Activated CD8-positive, alpha-beta memory T cell treated with anti-CD3 and anti-CD28 coated beads, Interleukin-2, amount 50 U/mL, for 4 hours (primary cell): ENCODE measurements at regions not wholly inside any gene's neighbourhood (a gene's known extent, or its start where the extent isn't known, plus 50 kb on each side); places are given as distances from the start of the nearest gene placed in this dataset.

Experiments used
- DNase-seq: peaks from one replicate; pipeline ENCODE4 v3.0.0-alpha.2; 2020

DNA sequence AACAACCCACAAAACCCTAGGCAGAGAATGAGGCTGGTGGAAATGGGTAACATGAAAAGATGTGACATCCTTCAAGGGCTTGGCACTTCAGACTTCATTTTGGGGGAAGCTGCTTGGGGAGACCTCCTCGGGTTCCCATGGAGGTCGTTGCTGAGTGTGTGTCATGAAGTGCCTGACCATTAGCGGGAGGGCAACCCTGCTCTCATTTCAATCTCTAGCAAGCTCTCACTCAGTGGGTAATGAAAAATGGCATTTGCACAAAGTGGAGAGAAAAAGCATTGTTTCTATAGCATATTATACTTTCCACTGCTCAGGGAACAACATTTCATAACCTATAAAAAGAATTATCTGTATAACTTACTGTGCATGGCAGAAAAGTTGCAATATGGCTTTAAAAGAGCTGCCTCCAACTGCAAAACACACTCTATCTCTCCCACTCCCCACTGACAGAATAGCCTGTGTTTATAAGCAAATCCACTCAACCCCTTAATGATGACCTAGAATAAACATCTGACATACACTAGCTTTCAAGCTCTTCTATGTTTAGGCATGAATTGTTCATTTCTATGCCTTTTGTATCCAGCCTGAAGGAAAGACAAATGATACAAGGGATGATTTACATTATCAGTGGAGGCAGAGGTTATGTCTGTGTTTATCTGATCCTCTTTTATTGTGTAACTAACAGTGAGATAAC lies 357.2 kb downstream of the ZSWIM6 start:
- no peak for DNase-seq

DNA sequence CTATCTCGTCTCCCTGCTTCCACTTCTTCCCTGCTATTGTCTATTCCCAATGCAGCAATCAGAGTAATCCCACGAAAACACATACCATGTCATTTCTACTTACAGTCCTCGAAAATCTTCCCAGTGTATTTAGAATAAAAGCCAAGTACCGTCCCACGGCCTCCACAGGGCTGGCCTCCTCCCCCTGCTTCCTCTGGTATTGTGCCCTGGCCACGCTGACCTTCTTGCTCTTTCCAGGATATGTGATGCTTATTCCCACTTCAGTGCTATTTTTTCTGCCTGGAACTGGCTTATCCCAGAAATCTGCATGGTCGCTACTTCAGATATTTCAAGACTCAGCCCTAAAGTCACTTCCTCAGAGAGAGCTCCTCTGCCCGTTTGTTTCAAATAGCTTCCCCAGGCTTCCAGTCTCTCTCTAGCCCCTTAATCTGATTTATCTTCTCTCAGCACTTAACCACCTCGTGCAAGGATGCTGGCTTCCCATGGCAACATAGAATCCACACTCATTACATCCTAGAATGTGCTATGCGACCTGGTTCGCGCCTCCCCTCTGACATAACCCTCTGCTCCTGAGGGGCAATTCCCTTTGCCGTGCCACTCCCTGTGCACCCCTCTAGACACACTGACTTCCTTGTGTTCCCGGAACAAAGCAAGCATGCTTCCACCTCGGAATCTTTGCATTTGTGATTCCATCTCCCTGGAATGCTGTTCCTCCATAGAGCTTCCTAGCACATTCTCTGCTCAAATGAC lies 365.9 kb downstream of the ZSWIM6 start:
- no peak for DNase-seq

DNA sequence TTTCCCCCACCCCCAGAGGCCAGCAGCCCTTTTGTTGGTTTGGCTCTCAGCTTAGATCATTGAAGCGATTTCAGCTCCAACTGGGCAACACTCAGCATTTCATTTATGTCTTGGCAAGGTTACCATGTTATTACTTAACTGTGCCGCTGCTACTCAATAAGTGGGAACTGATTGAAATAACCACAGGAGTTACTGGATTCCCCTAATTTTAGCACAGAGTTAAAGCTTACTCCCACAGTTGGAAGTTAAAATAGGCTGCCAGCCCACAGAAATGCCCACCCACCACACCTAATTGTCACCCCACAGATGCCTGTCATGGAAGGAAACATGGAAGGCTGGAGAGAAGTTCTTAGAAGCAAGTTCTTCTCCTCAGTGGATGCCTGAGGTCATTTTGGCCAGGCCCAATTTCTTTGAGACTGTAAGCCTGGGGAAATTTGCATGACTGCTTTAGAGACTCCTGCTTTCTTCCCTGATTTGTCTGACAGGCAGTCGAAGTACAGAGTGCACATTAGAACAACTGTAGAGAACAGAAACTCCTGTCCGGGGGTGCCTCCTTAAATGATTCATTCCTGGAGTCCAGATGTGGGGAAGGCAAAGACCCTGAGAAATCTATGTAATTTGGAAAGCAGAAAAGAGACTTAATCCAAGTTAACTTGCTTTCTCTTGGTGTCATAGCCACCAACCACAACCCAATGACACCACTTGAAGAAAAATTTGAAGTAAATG lies 370.0 kb downstream of the ZSWIM6 start:
- no peak for DNase-seq

DNA sequence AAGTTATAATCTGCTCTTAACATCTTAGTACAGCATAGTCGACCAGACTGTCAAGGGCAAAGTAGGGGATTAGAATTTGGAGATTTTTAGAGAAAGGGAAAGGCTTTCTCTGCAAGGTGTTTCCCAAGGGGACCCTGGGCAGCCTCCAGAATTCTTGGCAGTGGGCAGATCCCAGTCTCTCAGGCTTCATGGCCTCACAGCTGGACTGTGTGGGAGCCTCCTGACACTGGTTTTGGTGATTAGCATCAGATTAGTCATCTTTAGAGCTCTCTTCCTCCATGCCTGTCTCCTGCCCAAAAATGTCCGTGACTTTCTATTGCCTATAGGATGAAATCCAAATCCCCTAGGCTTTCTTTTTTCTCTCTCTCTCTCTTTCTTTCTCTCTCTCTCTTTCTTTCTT lies 370.7 kb downstream of the ZSWIM6 start:
- no peak for DNase-seq

DNA sequence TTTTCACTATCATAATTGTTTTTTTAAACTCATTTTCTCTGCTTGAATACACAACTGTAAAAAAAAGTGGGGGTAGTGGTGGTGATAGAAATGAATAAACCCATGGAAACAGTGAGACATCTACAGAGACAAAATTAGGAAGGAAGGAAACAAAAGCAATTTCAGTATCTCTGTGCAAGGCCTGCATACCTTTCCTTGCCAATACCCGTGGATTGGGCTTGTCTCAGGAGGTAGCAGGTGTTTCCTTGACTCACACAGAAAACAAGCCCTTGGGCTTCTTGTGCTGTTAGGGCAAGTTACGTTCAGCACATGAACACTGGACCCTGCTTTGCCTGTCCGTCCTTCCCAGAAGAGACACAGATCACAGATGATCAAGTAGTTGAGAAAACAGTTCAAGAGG lies 372.2 kb downstream of the ZSWIM6 start:
- DNase-seq = no peak

DNA sequence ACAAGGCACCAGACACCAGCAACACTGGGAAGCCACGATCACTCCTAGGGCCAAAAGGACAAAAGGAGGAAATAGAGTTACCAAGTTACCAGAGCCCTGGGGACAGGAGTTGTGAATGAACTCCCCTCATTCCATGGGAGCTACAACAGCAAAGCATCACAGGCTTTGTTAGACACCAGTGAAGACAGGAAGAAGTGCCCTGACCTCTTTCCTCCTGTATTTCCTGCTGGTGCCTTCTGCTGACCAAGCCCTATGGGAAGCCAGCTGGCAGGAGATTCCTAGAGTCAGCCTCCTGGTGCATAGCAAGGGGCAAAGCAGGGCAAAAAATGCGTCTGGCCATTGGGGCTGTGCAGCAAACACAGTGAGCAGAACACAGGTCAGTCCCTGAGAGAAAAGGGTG lies 374.7 kb downstream of the ZSWIM6 start:
- DNase-seq = no peak

DNA sequence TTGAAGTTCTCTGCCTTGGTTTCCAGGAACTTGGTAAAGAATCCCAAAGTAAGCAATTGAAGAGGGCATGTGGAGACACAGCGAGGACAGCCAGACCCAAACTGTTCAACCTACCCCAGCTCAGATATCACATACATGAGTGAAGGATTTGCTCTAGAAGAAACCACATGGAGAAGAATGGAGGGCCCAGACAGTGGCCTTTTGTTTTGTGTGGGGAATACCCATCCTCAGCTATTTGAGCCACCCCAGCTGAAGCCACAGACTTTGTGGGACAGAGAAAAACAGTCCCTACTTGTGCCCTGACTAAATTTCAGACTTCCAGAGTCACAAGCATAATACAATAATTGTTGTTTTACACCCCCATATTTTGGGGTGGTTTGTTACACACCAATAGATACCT lies 387.1 kb downstream of the ZSWIM6 start:
- no peak for DNase-seq

DNA sequence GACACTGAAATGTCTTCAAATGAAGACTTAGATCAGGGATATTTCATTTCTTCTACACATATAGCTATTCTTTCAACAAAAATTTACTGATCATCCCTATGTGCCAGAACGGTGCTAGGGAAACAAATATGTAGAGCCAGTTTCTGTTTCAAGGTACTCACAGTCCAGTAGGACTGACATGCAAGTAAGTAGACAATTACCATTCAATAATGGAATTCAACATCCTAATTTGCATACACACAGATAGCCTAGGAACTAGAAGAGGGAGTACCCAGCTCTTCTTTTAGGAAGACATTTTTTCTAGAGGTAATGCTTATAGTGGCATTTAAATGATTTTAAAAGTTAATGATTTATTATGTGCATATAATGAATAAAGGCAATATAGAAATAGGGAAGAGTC lies 388.8 kb downstream of the ZSWIM6 start:
- no peak for DNase-seq

DNA sequence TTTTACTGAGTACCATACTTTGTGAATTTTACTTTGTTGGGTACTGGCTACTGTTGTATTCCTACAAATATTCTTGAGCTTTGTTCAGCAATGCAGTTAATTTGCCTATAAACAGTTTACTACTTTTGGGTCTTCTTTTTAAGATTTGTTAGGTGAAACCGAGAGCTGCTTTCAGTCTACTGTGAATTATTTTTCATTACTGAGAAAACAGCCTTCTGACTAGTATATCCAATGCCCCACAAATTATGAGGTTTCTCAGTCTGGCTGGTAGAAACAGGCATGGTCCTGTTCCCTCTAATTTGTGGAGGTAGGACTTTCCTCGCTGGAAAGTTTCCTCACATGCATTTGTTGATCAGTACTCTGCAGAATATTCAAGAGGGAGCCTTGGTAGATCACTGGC lies 392.0 kb downstream of the ZSWIM6 start:
- DNase-seq = no peak

DNA sequence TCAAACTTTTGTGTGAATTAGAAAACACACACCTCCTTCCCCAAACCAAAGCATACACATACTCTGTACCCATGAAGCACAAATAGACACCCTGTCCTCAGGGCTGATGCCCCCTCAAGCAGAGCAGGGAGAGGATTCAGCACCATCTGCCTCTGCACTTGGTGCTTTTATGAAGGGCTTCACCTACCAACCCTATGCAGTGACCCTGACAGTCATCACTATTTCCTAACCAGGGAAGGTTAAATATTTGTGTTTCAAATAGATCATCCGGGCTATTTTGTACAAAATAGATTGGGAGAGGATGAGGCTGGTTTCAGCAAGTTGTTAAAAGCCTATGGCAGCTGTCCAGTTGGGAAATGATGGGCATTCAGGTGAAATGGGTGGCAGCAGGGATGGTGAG lies 396.2 kb downstream of the ZSWIM6 start:
- no peak for DNase-seq

DNA sequence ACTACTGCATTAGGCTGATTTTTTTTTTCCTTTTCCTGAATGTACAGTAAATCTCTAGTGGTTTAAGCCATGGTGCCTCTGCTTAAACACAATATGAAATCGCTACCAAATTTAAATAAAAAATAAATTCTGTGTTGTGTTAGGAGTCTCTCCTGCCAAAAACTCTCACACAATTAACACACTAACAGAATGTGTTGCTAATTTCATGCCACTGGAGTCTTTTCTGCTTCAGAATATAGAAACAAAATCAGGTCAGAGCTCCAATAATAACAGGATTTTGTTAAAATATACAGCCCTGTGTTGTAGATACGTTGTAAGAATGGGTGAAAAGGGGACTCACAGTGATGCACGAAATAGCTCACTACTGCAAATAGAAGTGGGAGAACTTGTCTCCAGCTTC lies 398.8 kb downstream of the ZSWIM6 start:
- DNase-seq = no peak

DNA sequence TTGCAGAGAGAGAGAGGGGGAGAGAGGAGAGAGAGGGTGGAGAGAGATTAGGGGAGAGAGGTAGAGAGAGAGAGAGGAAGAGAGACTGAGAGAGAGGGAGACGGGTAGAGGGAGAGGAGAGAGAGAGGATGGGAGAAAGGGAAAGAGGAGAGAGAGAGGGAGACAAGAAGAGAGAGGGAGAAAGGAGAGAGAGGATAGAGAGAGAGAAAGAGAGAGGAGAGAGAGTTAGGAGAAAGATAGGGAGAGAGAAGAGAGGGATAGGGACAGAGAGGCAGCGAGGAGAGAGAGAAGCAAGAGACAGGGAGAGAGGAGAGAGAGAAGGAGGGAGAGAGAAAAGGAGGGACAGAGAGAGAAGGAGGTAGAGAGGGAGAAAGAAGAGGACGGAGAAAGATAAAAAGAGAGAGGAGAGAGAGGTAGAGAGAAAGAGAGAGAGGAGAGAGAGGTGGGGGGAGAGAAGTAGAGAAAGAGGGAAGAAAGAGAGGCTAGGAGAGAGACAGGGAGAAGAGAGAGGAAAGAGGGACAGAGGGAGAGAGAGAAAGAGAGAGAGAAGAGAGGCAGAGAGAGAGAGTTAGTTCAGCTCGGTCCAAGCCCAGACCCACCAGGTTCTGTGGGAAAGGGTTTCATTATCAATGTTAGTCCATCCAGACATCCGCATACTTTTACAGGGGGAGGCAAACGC lies 399.3 kb downstream of the ZSWIM6 start:
- DNase-seq = no peak

DNA sequence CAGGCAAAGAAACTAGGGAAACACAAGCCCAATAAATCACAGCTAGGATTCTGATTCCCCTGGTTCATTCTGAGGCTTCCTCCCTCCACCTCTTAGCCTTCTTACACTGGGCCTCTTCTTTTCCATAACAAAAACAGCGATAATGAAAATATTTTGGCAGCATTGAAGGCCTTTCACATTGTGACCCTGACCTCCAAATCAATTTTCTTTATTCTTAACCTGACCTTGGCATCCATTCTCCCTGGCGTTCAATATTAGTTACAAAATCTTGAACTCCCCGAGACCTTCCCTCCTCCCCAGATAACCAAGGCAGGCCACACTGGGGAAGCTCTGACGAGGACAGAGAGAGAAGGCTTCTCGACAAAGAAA lies 399.9 kb downstream of the ZSWIM6 start:
- DNase-seq = no peak

DNA sequence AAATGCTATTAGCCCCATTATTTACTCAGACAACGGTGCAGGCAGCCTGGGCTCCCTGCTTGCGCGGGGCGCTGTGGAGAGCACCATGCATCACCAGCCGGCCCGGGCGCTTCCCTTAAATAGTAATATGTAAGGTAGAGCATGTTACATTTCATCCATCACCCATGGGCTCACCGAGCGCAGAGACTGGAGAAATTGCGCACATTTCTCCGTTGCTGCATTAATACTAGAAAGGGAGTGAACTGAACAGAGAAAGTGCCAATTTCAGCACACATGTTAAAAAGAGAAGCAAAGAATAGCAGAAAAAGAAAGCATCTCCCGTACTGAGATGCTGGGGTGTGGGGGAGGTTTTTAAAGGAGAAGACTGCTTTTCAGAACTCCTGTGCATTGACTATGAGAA lies 400.3 kb downstream of the ZSWIM6 start:
- no peak for DNase-seq

DNA sequence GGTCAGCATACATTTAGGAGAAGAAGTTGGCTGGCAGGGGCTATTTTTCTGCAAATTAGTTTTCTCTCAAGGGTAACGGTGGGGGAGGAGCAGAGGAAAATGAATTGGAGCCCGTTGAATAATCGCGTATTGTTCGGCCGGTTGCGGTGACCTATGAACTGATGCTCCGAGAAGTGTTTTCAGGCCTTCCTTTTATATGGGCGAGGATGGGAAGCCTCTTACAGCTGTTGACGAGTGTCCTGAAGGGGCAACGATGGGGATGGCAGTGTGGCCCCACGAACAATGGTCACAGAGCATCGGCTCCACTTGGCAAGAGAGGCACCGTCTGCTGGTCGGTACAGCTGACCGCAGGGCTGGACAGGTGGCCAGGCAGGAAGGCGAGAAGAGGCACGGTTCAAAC lies 400.7 kb downstream of the ZSWIM6 start:
- no peak for DNase-seq

DNA sequence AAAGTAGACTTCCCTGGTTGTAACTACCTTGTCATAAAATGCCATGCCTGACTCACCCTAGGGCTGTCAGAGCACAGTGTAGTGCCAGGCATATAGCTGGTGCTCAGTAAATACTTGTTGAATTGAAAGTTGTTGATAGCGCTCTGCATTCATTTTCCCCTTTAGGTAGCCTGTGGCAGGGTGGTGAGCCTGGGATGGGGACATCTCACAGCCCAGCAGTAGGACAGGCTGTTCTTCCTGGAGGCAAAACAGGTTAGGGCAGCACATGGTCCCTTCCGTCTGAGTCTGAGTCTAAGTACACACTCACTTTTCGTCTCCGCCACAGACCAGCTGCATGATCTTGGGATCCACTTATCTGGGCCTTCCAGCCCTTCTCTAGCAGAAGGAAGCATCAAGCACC lies 401.9 kb downstream of the ZSWIM6 start:
- no peak for DNase-seq

DNA sequence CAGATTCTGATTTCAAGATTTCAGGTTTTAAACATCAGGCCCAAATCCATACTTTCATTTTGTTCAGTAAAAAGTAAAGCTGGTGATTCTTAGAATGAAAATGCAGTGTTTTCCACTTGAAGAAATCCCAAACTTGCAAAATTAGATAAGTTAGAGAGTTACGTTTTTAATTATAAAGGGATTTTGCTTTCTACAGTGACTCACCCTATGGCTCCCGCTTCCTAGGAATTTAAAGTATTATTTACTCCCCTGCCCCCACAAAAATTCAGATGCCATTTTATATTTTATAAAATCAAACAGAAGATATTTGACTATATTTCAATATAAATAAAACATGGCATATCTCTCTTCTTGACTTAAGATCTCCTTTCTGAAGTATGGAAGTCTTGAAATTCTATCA lies 402.9 kb downstream of the ZSWIM6 start:
- no peak for DNase-seq

DNA sequence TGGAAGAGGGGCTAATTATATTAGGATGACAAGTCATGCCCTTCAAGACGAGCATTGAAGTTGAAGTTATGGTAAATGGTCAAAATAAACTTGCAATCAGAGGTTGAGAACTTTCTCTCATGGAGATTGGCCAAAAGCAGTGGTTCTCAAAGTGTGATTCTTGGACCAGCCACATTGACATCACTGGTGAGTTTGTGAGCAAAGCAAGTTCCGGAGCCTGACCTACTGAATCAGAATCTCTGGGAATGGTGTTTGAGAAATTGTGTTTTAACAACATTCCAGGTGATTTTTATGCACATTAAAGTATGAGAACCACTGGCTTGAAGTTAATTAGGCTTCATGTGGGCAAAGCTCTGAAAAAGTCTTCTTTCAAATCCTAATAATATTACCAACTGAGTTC lies 403.5 kb downstream of the ZSWIM6 start:
- no peak for DNase-seq

DNA sequence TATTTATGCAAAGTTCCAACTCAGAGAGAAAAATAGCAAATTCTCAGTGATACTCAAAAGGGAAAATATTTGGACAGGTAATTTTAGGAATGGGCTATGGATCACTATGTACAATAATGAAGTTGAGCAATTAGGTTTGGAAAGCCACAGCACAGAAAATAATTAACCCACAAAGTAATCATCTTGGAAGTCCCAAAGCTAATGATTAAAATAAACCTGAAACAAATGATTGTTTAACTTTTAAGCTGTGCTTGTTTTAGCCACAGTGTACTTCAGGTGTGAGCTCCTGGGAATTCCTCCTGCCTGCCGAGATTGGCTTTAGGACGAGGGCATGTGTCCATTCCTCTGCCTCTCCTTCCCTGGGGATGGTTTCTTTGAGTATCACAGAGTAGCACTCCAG lies 403.9 kb downstream of the ZSWIM6 start:
- no peak for DNase-seq

DNA sequence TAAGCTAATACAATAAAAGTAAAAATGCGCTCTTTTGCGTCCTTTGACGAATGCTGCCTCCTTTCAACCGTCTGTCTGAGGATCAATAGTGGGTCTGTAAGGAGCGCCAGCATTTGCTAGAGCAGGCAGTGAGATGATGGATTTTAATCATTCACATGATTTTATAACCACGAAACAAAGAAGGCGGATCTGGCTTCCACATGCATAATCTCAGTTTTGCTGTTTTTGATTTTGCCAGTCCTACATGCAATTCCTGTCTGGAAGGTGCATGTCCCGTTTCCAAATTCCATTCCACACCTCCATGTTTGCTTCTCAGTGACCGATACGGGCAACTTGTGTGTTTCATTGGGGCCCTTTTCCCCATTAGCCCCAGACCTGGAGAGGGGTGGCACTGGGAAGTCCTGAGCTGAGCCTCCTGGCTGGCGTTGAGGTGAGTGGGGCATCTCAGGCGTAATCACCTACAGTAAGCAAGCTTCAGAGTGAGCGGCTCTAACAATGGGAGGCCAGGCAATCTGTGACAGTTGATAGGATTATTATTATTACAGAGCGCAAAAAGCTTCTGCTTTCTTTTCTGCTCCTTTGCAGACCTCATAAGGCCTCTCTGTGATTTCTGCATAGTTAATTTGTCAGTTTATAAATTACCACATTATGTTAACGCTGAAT lies 405.4 kb downstream of the ZSWIM6 start:
- no peak for DNase-seq

DNA sequence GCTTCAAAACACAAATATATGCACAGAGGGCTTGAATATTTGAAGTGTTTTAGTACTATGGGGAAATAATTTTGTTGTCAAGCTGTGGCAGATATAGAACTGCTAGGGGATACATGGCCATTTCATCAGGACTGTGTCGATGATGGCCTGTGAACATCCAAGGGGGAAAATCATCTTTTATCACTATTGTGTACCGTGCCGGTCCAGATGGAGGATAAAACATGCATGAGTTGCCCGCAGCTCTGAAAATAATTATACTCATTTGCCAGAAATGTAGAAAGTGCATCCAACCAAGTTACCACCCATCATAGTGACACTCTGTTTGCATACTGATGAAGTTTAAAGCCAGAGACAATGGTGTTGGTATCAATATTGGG lies 405.9 kb downstream of the ZSWIM6 start:
- DNase-seq = no peak

DNA sequence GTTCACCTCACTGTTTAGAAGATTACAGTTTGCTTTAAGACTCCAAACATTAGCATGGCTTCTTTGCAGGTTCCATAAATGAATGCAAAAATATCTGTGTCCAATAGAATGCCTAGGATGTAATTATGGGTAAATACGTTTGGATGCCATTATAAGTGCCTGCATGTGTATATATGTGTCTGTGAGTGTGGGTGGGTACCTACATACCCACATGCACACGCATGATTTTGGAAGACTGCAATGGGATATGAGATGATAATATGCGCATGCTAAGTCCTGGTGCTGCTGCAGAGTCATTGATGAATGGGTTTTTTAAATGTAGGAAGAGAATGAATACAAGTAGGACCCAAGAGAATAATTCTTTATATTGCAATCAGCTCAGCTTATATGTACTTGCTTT lies 406.4 kb downstream of the ZSWIM6 start:
- DNase-seq = no peak
